B cell (primary cell): ENCODE measurements at regions not wholly inside any gene's neighbourhood (a gene's known extent, or its start where the extent isn't known, plus 50 kb on each side); places are given as distances from the start of the nearest gene placed in this dataset.

Experiments
- ATAC-seq: fragments of 200-7000 bp; cut with Tn5 transposase; one replicate; pipeline ENCODE4 v1.10.0; 2021; ENCODE audit warnings: low read depth, mild to moderate bottlenecking, moderate number of reproducible peaks, moderate library complexity
- CTCF ChIA-PET: fragments of 350-600 bp; sonication (Branson Sonifier 250); formaldehyde crosslinking; loops from one replicate; lab custom pipeline; 2021; ENCODE audit warnings: antibody characterized with exemption, inconsistent platforms; lab: Charles Lee
- POLR2A ChIA-PET: fragments of 350-600 bp; sonication (Branson Sonifier 250); formaldehyde crosslinking; loops from one replicate; lab custom pipeline; 2021; ENCODE audit warnings: antibody characterized with exemption; lab: Charles Lee
- DNase-seq: peaks from one replicate; pipeline ENCODE4 v3.0.0; 2013
- H2AFZ ChIP-seq: 2 replicates; pipeline ENCODE4 v1.6.1; 2012; ENCODE audit warnings: mild to moderate bottlenecking, low read depth, low read length; ENCODE audit not compliant: insufficient read depth, poor library complexity, severe bottlenecking
- H3K27ac ChIP-seq, 2 donors: 1 replicate in 1 of 2; 2 replicates in 1 of 2; pipeline ENCODE4 v1.5.1; 2012 to 2013; ENCODE audit warnings: low read length in 2 of 2, mild to moderate bottlenecking in 2 of 2, moderate library complexity in 1 of 2
- H3K27me3 ChIP-seq, 4 experiments: fragments of 200-600 bp in 1 of 4; sonication (generic) in 1 of 4; replicated peaks in 1 of 4; 1 replicate in 2 of 4; 2 replicates in 2 of 4; pipeline versions ENCODE4 v1.6.1 to v1.7.0; 2013 to 2016; ENCODE audit warnings: low read length in 3 of 4, mild to moderate bottlenecking in 2 of 4, mixed read lengths in 1 of 4, moderate library complexity in 1 of 4; ENCODE audit not compliant: insufficient read depth in 4 of 4, control insufficient read depth in 3 of 4; ENCODE audit errors: control extremely low read depth in 1 of 4
- H3K36me3 ChIP-seq, 2 experiments: replicated peaks in 1 of 2; 1 replicate in 1 of 2; 2 replicates in 1 of 2; pipeline versions ENCODE4 v1.6.1 to v1.7.1; 2013; ENCODE audit warnings: low read length in 1 of 2; ENCODE audit not compliant: insufficient read depth in 2 of 2, control insufficient read depth in 1 of 2; ENCODE audit errors: control extremely low read depth in 1 of 2, extremely low read depth in 1 of 2
- H3K4me1 ChIP-seq, 2 donors: fragments of 200-600 bp in 1 of 2; sonication (generic) in 1 of 2; 1 replicate in 1 of 2; 2 replicates in 1 of 2; pipeline versions ENCODE4 v1.5.1 to v1.6.1; 2013 to 2017; ENCODE audit warnings: low read length in 2 of 2; ENCODE audit not compliant: control insufficient read depth in 2 of 2, insufficient read depth in 2 of 2
- H3K4me2 ChIP-seq: replicated peaks from 2 replicates; pipeline ENCODE3; 2012; ENCODE audit warnings: mild to moderate bottlenecking, low read depth, low read length; ENCODE audit not compliant: poor library complexity, severe bottlenecking
- H3K4me3 ChIP-seq, 5 experiments: fragments of 200-600 bp in 1 of 5; sonication (generic) in 1 of 5; 1 replicate in 3 of 5; 2 replicates in 2 of 5; pipeline versions ENCODE4 v1.5.1 to v1.7.0; 2011 to 2016; ENCODE audit warnings: low read length in 4 of 5, mild to moderate bottlenecking in 4 of 5, low read depth in 2 of 5, control low read depth in 1 of 5, moderate library complexity in 1 of 5; ENCODE audit not compliant: insufficient read depth in 1 of 5; ENCODE audit errors: control extremely low read depth in 1 of 5, extremely low read depth in 1 of 5
- H3K79me2 ChIP-seq: fragments of 200-600 bp; sonication (generic); one replicate; pipeline ENCODE4 v1.6.0; 2016; ENCODE audit warnings: low read length; ENCODE audit not compliant: control insufficient read depth, insufficient read depth
- H3K9ac ChIP-seq: fragments of 200-600 bp; sonication (generic); 2 replicates; pipeline ENCODE4 v1.6.1; 2017; ENCODE audit warnings: mild to moderate bottlenecking, low read length, moderate library complexity
- H3K9me3 ChIP-seq, 3 donors: one replicate each; pipeline versions ENCODE4 v1.6.1 to v1.7.1; 2013; ENCODE audit warnings: low read length in 2 of 3; ENCODE audit not compliant: control insufficient read depth in 2 of 3, insufficient read depth in 1 of 3; ENCODE audit errors: control extremely low read depth in 1 of 3
- H4K20me1 ChIP-seq: 2 replicates; pipeline ENCODE4 v1.6.0; 2012; ENCODE audit warnings: mild to moderate bottlenecking, low read length; ENCODE audit not compliant: insufficient read depth, control insufficient read depth, poor library complexity, severe bottlenecking
- H3K27ac Mint-ChIP-seq: one replicate; pipeline ENCODE4 v1.8.0; 2021; ENCODE audit warnings: mixed read lengths
- H3K27me3 Mint-ChIP-seq: one replicate; pipeline ENCODE4 v1.8.0; 2021; ENCODE audit warnings: mixed read lengths
- H3K4me1 Mint-ChIP-seq: one replicate; pipeline ENCODE4 v1.8.0; 2021; ENCODE audit warnings: mixed read lengths
- H3K4me3 Mint-ChIP-seq: one replicate; pipeline ENCODE4 v1.8.0; 2021; ENCODE audit warnings: mixed read lengths
- H3K9me3 Mint-ChIP-seq: one replicate; pipeline ENCODE4 v1.8.0; 2022; ENCODE audit warnings: mixed read lengths; ENCODE audit not compliant: insufficient read depth
- EZH2 ChIP-seq: IDR thresholded peaks from 2 replicates; pipeline ENCODE4 v1.6.1; 2012; ENCODE audit warnings: borderline replicate concordance, low read depth, mild to moderate bottlenecking, moderate library complexity, low read length; ENCODE audit not compliant: insufficient read depth, poor library complexity, severe bottlenecking
- WGBS: methylation state at CpG from one replicate; pipeline ENCODE4 v1.1.5; 2013; ENCODE audit warnings: missing lambda C conversion rate; ENCODE audit not compliant: insufficient coverage; 5-methylcytosine and 5-hydroxymethylcytosine counted together
- intact Hi-C: fragments of 100-400 bp; cut with micrococcal nuclease; formaldehyde crosslinking; loops from one replicate; pipeline ENCODE4 v1.10.0; 2022
- TF ChIP-seq, protein P1 (sequence below): fragments of 200-600 bp; IDR thresholded peaks from one replicate; pipeline ENCODE4 v1.8.0; 2022; ENCODE audit warnings: antibody characterized with exemption, mild to moderate bottlenecking

DNA sequence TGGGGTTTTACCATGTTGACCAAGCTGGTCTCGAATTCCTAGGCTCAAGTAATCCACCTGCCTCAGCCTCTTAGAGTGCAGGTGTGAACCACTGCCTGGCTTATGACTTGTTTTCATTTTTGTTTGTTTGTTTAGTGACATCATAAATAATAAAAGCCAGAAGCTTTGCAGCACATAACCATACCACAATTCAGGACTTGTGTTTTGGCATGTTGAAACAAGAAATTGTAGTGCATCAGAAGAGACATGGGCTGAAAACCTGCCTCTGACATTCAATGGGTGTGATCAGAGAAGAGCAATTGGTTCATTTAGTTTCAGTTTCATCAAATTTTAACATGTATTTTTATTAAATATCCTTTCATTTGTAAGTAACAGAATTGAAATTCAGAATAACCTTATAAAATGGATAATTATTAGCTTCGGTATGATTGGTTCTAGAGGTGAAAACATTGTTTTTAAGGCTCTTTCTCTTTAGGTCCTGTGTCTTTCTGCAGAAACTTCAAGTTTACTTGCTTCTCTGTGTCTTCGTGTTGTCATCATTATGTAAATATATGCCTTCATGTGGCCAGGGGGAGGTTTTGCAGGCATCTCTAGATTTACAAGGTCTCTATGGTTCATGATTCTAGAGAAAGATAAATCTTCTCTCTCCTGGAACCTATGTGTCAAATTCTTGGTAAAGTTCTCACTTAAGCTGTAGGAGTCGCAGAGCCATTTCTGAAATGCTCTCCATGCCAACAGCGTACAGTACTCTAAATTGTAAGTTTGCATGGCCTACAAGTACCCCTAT, 312.0 kb downstream of the KCNC2 start:
- H3K9me3 ChIP-seq: no peaks in the 10 kb centered on the region
- H3K4me1 ChIP-seq: no peaks in the 10 kb centered on the region
- no peak overlapping the region for H3K9ac ChIP-seq
- no peak for ATAC-seq
- TF ChIP-seq, protein P1, sequence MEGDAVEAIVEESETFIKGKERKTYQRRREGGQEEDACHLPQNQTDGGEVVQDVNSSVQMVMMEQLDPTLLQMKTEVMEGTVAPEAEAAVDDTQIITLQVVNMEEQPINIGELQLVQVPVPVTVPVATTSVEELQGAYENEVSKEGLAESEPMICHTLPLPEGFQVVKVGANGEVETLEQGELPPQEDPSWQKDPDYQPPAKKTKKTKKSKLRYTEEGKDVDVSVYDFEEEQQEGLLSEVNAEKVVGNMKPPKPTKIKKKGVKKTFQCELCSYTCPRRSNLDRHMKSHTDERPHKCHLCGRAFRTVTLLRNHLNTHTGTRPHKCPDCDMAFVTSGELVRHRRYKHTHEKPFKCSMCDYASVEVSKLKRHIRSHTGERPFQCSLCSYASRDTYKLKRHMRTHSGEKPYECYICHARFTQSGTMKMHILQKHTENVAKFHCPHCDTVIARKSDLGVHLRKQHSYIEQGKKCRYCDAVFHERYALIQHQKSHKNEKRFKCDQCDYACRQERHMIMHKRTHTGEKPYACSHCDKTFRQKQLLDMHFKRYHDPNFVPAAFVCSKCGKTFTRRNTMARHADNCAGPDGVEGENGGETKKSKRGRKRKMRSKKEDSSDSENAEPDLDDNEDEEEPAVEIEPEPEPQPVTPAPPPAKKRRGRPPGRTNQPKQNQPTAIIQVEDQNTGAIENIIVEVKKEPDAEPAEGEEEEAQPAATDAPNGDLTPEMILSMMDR: no peak
- TF ChIP-seq EZH2: no peak
- WGBS: 83% methylated on average over 3 of the region's 5 CpGs
- no peaks in the 10 kb centered on the region for H3K36me3 ChIP-seq
- H4K20me1 ChIP-seq: no peaks in the 10 kb centered on the region
- H3K27ac Mint-ChIP-seq: no peak overlapping the region
- no peaks in the 10 kb centered on the region for H3K27me3 ChIP-seq
- intact Hi-C loops: no loop called here
- no peak overlapping the region for H3K27ac ChIP-seq
- H3K4me1 Mint-ChIP-seq: no peaks in the 10 kb centered on the region
- no peak overlapping the region for H2AFZ ChIP-seq
- DNase-seq: no peak
- peaks cover 2% of the 10 kb centered on the region for H3K9me3 Mint-ChIP-seq
- ChIA-PET POLR2A (no interaction called here), CTCF (no interaction called here)
- H3K4me3 ChIP-seq: no peak overlapping the region
- no peaks in the 10 kb centered on the region for H3K27me3 Mint-ChIP-seq
- no peak overlapping the region for H3K4me3 Mint-ChIP-seq
- no peaks in the 10 kb centered on the region for H3K79me2 ChIP-seq
- no peak overlapping the region for H3K4me2 ChIP-seq

DNA sequence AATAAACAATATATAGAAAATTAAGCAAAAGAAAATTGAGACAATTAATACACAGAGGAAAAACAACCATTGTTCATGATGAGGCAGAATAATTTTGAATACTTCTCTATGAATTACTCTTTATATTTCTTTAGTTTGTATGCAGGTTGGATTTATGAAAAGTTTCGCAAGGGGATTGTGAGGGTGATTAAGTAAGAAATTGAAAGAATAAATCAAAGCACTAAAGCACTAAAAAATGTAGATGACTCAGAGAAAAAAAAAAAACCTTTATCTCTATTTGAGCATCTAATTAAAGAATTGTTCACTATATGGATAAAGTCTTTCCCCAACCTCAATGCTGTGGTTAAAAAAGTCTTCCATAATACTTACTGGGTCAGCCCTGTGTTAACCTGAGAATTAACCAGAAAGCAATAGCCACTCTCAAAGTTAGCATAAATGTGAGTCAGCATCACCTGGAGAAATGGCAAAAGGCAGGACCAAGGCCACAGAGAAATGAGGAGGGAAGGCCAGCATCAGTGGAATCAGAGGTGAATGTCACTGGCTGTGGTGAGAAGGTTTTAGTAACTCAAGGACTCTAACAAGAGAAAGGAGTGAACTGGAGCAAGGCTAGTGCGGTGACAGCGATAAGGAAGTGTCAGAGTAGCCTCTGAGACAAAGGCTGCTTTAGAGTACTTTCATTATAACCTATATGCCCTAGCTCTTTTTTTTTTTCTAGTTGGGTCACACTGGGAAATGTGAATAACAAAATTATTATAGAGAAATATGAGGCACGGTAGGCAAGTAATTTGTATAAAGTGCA, 310.4 kb downstream of the KCNC2 start:
- Histone ChIP-seq H3K9ac (no peak overlapping the region), H2AFZ (no peak overlapping the region)
- CTCF ChIA-PET: interaction anchor here (0.7 kb wide), 1 partner anchor 16 kb away, joined by 3 read pairs; no protein-coding TSS in a partner anchor

More for the DNA sequence above, 310.4 kb downstream of the KCNC2 start:
- intact Hi-C loops: no loop called here
- H3K27me3 ChIP-seq: no peaks in the 10 kb centered on the region
- DNase-seq: no peak
- no peak overlapping the region for H3K4me2 ChIP-seq
- Mint-ChIP-seq H3K9me3 (no peaks in the 10 kb centered on the region), H3K4me1 (no peaks in the 10 kb centered on the region), H3K27me3 (no peaks in the 10 kb centered on the region), H3K27ac (no peak overlapping the region), H3K4me3 (no peak overlapping the region)
- H4K20me1 ChIP-seq: no peaks in the 10 kb centered on the region
- no peak for ATAC-seq
- no peak overlapping the region for H3K27ac ChIP-seq
- H3K36me3 ChIP-seq: no peaks in the 10 kb centered on the region
- H3K4me1 ChIP-seq: no peaks in the 10 kb centered on the region
- WGBS: no CpG with 5 or more reads among the region's 4 CpGs
- POLR2A ChIA-PET: no interaction called here
- H3K79me2 ChIP-seq: no peaks in the 10 kb centered on the region
- no peak overlapping the region for H3K4me3 ChIP-seq
- no peak for TF ChIP-seq EZH2
- TF ChIP-seq, protein P1: no peak
- no peaks in the 10 kb centered on the region for H3K9me3 ChIP-seq
